Adrenal gland (tissue), 5 donors: ENCODE measurements at regions not wholly inside any gene's neighbourhood (a gene's known extent, or its start where the extent isn't known, plus 50 kb on each side); places are given as distances from the start of the nearest gene placed in this dataset.

Experiments used
- POLR2A ChIP-seq, 2 donors: fragments of 450-650 bp; IDR thresholded peaks; one replicate each; pipeline ENCODE4 v1.6.1; 2017; ENCODE audit warnings: antibody characterized with exemption in 2 of 2, mild to moderate bottlenecking in 2 of 2, moderate library complexity in 1 of 2
- TF ChIP-seq, protein P1 (sequence below), 6 experiments: fragments of 450-650 bp in 4 of 6; fragments of 200-600 bp in 2 of 6; sonication (generic) in 1 of 6; IDR thresholded peaks; 1 replicate in 5 of 6; 2 replicates in 1 of 6; pipeline versions ENCODE4 v1.5.1 to v1.8.0; 2016 to 2021; ENCODE audit warnings: antibody characterized with exemption in 6 of 6, mild to moderate bottlenecking in 2 of 6, moderate library complexity in 1 of 6
- donor health status: DM: no; HTN: no; CAD: no.

DNA sequence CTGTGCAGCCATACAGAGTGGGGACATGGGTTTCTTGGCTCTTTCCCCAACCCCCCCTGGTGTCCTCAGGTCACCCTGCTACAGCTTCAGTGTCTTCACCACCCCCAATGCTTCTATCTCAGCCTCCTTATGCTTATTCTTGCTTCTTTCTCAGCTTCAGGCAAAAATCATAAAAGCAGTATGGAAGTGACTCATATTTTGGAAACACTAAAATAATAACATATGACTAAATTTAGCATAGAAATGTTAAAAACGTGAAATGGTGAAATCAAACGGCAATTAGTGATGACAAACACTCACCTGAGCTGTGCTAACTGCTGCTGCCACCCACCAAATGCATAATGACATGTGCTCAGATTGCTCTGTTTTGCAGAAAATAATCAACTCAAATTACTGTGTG is 475.2 kb upstream of the EPHA3 start:
- TF ChIP-seq, protein P1, sequence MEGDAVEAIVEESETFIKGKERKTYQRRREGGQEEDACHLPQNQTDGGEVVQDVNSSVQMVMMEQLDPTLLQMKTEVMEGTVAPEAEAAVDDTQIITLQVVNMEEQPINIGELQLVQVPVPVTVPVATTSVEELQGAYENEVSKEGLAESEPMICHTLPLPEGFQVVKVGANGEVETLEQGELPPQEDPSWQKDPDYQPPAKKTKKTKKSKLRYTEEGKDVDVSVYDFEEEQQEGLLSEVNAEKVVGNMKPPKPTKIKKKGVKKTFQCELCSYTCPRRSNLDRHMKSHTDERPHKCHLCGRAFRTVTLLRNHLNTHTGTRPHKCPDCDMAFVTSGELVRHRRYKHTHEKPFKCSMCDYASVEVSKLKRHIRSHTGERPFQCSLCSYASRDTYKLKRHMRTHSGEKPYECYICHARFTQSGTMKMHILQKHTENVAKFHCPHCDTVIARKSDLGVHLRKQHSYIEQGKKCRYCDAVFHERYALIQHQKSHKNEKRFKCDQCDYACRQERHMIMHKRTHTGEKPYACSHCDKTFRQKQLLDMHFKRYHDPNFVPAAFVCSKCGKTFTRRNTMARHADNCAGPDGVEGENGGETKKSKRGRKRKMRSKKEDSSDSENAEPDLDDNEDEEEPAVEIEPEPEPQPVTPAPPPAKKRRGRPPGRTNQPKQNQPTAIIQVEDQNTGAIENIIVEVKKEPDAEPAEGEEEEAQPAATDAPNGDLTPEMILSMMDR (IDR thresholded peaks at IDR 0.05): no peak
- TF ChIP-seq POLR2A (IDR thresholded peaks at IDR 0.05): no peak
